ENCODE measurements at regions not wholly inside any gene's neighbourhood (a gene's known extent, or its start where the extent isn't known, plus 50 kb on each side); places are given as distances from the start of the nearest gene placed in this dataset.

- H3K4me1 ChIP-seq (ENCODE audit: control insufficient read depth in 2 of 2, insufficient read depth in 2 of 2, low read length in 2 of 2), result no peaks in the 10 kb centered on the region
- H3K9me3 ChIP-seq (ENCODE audit: control insufficient read depth in 2 of 2, low read length in 2 of 2), result no peaks in the 10 kb centered on the region
- H3K9ac ChIP-seq (ENCODE audit: low read depth in 1 of 2, low read length in 2 of 2), result no peak overlapping the region
- no peak overlapping the region for H3K4me3 ChIP-seq (ENCODE audit: low read length in 2 of 2)
- no peak overlapping the region for H3K27ac ChIP-seq (ENCODE audit: low read depth in 2 of 2, low read length in 2 of 2)
- H3K27me3 ChIP-seq (ENCODE audit: control insufficient read depth in 2 of 2, insufficient read depth in 2 of 2, low read length in 2 of 2), result no peaks in the 10 kb centered on the region
- H3K36me3 ChIP-seq (ENCODE audit: control insufficient read depth in 2 of 2, insufficient read depth in 2 of 2, low read length in 2 of 2), result no peaks in the 10 kb centered on the region
Observed at GRCh38 chr15:91525751-91526150, 327.8 kb upstream of the SLCO3A1 start.

GRCh38 chr15:91526424-91526823 is 327.1 kb upstream of the SLCO3A1 start:
- Histone ChIP-seq H3K4me1 (ENCODE audit: control insufficient read depth in 2 of 2, insufficient read depth in 2 of 2, low read length in 2 of 2) (no peaks in the 10 kb centered on the region), H3K4me3 (ENCODE audit: low read length in 2 of 2) (no peak overlapping the region), H3K27ac (ENCODE audit: low read depth in 2 of 2, low read length in 2 of 2) (no peak overlapping the region), H3K9me3 (ENCODE audit: control insufficient read depth in 2 of 2, low read length in 2 of 2) (no peaks in the 10 kb centered on the region), H3K9ac (ENCODE audit: low read depth in 1 of 2, low read length in 2 of 2) (no peak overlapping the region), H3K36me3 (ENCODE audit: control insufficient read depth in 2 of 2, insufficient read depth in 2 of 2, low read length in 2 of 2) (no peaks in the 10 kb centered on the region), H3K27me3 (ENCODE audit: control insufficient read depth in 2 of 2, insufficient read depth in 2 of 2, low read length in 2 of 2) (no peaks in the 10 kb centered on the region)

- H3K9me3 ChIP-seq (ENCODE audit: control insufficient read depth in 2 of 2, low read length in 2 of 2), result no peaks in the 10 kb centered on the region
- no peak overlapping the region for H3K27ac ChIP-seq (ENCODE audit: low read depth in 2 of 2, low read length in 2 of 2)
- H3K27me3 ChIP-seq (ENCODE audit: control insufficient read depth in 2 of 2, insufficient read depth in 2 of 2, low read length in 2 of 2), result no peaks in the 10 kb centered on the region
- no peaks in the 10 kb centered on the region for H3K4me1 ChIP-seq (ENCODE audit: control insufficient read depth in 2 of 2, insufficient read depth in 2 of 2, low read length in 2 of 2)
- H3K4me3 ChIP-seq (ENCODE audit: low read length in 2 of 2), result no peak overlapping the region
- no peak overlapping the region for H3K9ac ChIP-seq (ENCODE audit: low read depth in 1 of 2, low read length in 2 of 2)
- H3K36me3 ChIP-seq (ENCODE audit: control insufficient read depth in 2 of 2, insufficient read depth in 2 of 2, low read length in 2 of 2), result no peaks in the 10 kb centered on the region
Observed at GRCh38 chr15:91528801-91529200, 324.7 kb upstream of the SLCO3A1 start.

GRCh38 chr15:91529534-91529933 is 324.0 kb upstream of the SLCO3A1 start:
- Histone ChIP-seq H3K27me3 (ENCODE audit: control insufficient read depth in 2 of 2, insufficient read depth in 2 of 2, low read length in 2 of 2) (no peaks in the 10 kb centered on the region), H3K36me3 (ENCODE audit: control insufficient read depth in 2 of 2, insufficient read depth in 2 of 2, low read length in 2 of 2) (no peaks in the 10 kb centered on the region), H3K4me1 (ENCODE audit: control insufficient read depth in 2 of 2, insufficient read depth in 2 of 2, low read length in 2 of 2) (no peaks in the 10 kb centered on the region), H3K9ac (ENCODE audit: low read depth in 1 of 2, low read length in 2 of 2) (no peak overlapping the region), H3K4me3 (ENCODE audit: low read length in 2 of 2) (no peak overlapping the region), H3K27ac (ENCODE audit: low read depth in 2 of 2, low read length in 2 of 2) (no peak overlapping the region), H3K9me3 (ENCODE audit: control insufficient read depth in 2 of 2, low read length in 2 of 2) (no peaks in the 10 kb centered on the region)

- Histone ChIP-seq H3K36me3 (ENCODE audit: control insufficient read depth in 2 of 2, insufficient read depth in 2 of 2, low read length in 2 of 2) (no peaks in the 10 kb centered on the region), H3K27me3 (ENCODE audit: control insufficient read depth in 2 of 2, insufficient read depth in 2 of 2, low read length in 2 of 2) (no peaks in the 10 kb centered on the region), H3K4me1 (ENCODE audit: control insufficient read depth in 2 of 2, insufficient read depth in 2 of 2, low read length in 2 of 2) (no peaks in the 10 kb centered on the region), H3K4me3 (ENCODE audit: low read length in 2 of 2) (no peak overlapping the region), H3K27ac (ENCODE audit: low read depth in 2 of 2, low read length in 2 of 2) (no peak overlapping the region), H3K9me3 (ENCODE audit: control insufficient read depth in 2 of 2, low read length in 2 of 2) (no peaks in the 10 kb centered on the region), H3K9ac (ENCODE audit: low read depth in 1 of 2, low read length in 2 of 2) (no peak overlapping the region)
Observed at GRCh38 chr15:91530279-91530678, 323.2 kb upstream of the SLCO3A1 start.

GRCh38 chr15:91530956-91531582 is 322.4 kb upstream of the SLCO3A1 start:
- Histone ChIP-seq H3K4me1 (ENCODE audit: control insufficient read depth in 2 of 2, insufficient read depth in 2 of 2, low read length in 2 of 2) (peaks cover under 1 to 3% of the 10 kb centered on the region in 2 donors), H3K36me3 (ENCODE audit: control insufficient read depth in 2 of 2, insufficient read depth in 2 of 2, low read length in 2 of 2) (no peaks in the 10 kb centered on the region), H3K9ac (ENCODE audit: low read depth in 1 of 2, low read length in 2 of 2) (no peak overlapping the region), H3K4me3 (ENCODE audit: low read length in 2 of 2) (no peak overlapping the region), H3K9me3 (ENCODE audit: control insufficient read depth in 2 of 2, low read length in 2 of 2) (no peaks in the 10 kb centered on the region), H3K27me3 (ENCODE audit: control insufficient read depth in 2 of 2, insufficient read depth in 2 of 2, low read length in 2 of 2) (no peaks in the 10 kb centered on the region), H3K27ac (ENCODE audit: low read depth in 2 of 2, low read length in 2 of 2) (no peak overlapping the region)

- H3K4me1 ChIP-seq (ENCODE audit: control insufficient read depth in 2 of 2, insufficient read depth in 2 of 2, low read length in 2 of 2), result peaks cover 10 to 21% of the 10 kb centered on the region in 2 donors
- H3K27ac ChIP-seq (ENCODE audit: low read depth in 2 of 2, low read length in 2 of 2), result no peak overlapping the region
- no peaks in the 10 kb centered on the region for H3K9me3 ChIP-seq (ENCODE audit: control insufficient read depth in 2 of 2, low read length in 2 of 2)
- no peaks in the 10 kb centered on the region for H3K27me3 ChIP-seq (ENCODE audit: control insufficient read depth in 2 of 2, insufficient read depth in 2 of 2, low read length in 2 of 2)
- no peaks in the 10 kb centered on the region for H3K36me3 ChIP-seq (ENCODE audit: control insufficient read depth in 2 of 2, insufficient read depth in 2 of 2, low read length in 2 of 2)
- H3K4me3 ChIP-seq (ENCODE audit: low read length in 2 of 2), result no peak overlapping the region
- H3K9ac ChIP-seq (ENCODE audit: low read depth in 1 of 2, low read length in 2 of 2), result no peak overlapping the region
Observed at GRCh38 chr15:91534235-91534634, 319.3 kb upstream of the SLCO3A1 start.

- H3K27ac ChIP-seq (ENCODE audit: low read depth in 2 of 2, low read length in 2 of 2), result no peak overlapping the region
Observed at GRCh38 chr15:91534976-91535375, 318.5 kb upstream of the SLCO3A1 start.

GRCh38 chr15:91535856-91536500 is 317.5 kb upstream of the SLCO3A1 start:
- H3K36me3 ChIP-seq (ENCODE audit: control insufficient read depth in 2 of 2, insufficient read depth in 2 of 2, low read length in 2 of 2), result no peaks in the 10 kb centered on the region
- no peaks in the 10 kb centered on the region for H3K27me3 ChIP-seq (ENCODE audit: control insufficient read depth in 2 of 2, insufficient read depth in 2 of 2, low read length in 2 of 2)
- H3K9me3 ChIP-seq (ENCODE audit: control insufficient read depth in 2 of 2, low read length in 2 of 2), result no peaks in the 10 kb centered on the region
- H3K4me3 ChIP-seq (ENCODE audit: low read length in 2 of 2), result no peak overlapping the region
- peak overlapping the region in 1 of 2 donors; percentile 28 for H3K27ac ChIP-seq (ENCODE audit: low read depth in 2 of 2, low read length in 2 of 2)
- peaks cover 10 to 21% of the 10 kb centered on the region in 2 donors for H3K4me1 ChIP-seq (ENCODE audit: control insufficient read depth in 2 of 2, insufficient read depth in 2 of 2, low read length in 2 of 2)
- H3K9ac ChIP-seq (ENCODE audit: low read depth in 1 of 2, low read length in 2 of 2), result no peak overlapping the region

More at GRCh38 chr15:91534976-91535375, 318.5 kb upstream of the SLCO3A1 start:
- H3K9me3 ChIP-seq (ENCODE audit: control insufficient read depth in 2 of 2, low read length in 2 of 2), result no peaks in the 10 kb centered on the region
- no peak overlapping the region for H3K9ac ChIP-seq (ENCODE audit: low read depth in 1 of 2, low read length in 2 of 2)
- no peak overlapping the region for H3K4me3 ChIP-seq (ENCODE audit: low read length in 2 of 2)
- H3K27me3 ChIP-seq (ENCODE audit: control insufficient read depth in 2 of 2, insufficient read depth in 2 of 2, low read length in 2 of 2), result no peaks in the 10 kb centered on the region
- peaks cover 10 to 21% of the 10 kb centered on the region in 2 donors for H3K4me1 ChIP-seq (ENCODE audit: control insufficient read depth in 2 of 2, insufficient read depth in 2 of 2, low read length in 2 of 2)
- H3K36me3 ChIP-seq (ENCODE audit: control insufficient read depth in 2 of 2, insufficient read depth in 2 of 2, low read length in 2 of 2), result no peaks in the 10 kb centered on the region

- H3K27me3 ChIP-seq (ENCODE audit: control insufficient read depth in 2 of 2, insufficient read depth in 2 of 2, low read length in 2 of 2), result no peaks in the 10 kb centered on the region
- H3K4me1 ChIP-seq (ENCODE audit: control insufficient read depth in 2 of 2, insufficient read depth in 2 of 2, low read length in 2 of 2), result peaks cover 10 to 21% of the 10 kb centered on the region in 2 donors
- no peak overlapping the region for H3K27ac ChIP-seq (ENCODE audit: low read depth in 2 of 2, low read length in 2 of 2)
- no peak overlapping the region for H3K4me3 ChIP-seq (ENCODE audit: low read length in 2 of 2)
- no peaks in the 10 kb centered on the region for H3K36me3 ChIP-seq (ENCODE audit: control insufficient read depth in 2 of 2, insufficient read depth in 2 of 2, low read length in 2 of 2)
- H3K9ac ChIP-seq (ENCODE audit: low read depth in 1 of 2, low read length in 2 of 2), result no peak overlapping the region
- H3K9me3 ChIP-seq (ENCODE audit: control insufficient read depth in 2 of 2, low read length in 2 of 2), result no peaks in the 10 kb centered on the region
Observed at GRCh38 chr15:91537856-91538255, 315.7 kb upstream of the SLCO3A1 start.

All from mucosa of rectum (tissue), 2 donors.